Panc1 (cell line): ENCODE measurements at regions not wholly inside any gene's neighbourhood (a gene's known extent, or its start where the extent isn't known, plus 50 kb on each side); places are given as distances from the start of the nearest gene placed in this dataset.

Experiments
- POLR2AphosphoS5 ChIP-seq: IDR thresholded peaks from 2 replicates; pipeline ENCODE4 v1.6.1; 2012; ENCODE audit warnings: mild to moderate bottlenecking, low read depth, low read length, moderate library complexity
- TF ChIP-seq, protein P1 (sequence below): fragments of 450-650 bp; IDR thresholded peaks from 2 replicates; pipeline ENCODE4 v1.5.1; 2017; ENCODE audit warnings: mild to moderate bottlenecking
- TF ChIP-seq, protein P2 (sequence below), 2 experiments: IDR thresholded peaks; 2 replicates each; pipeline ENCODE4 v1.6.1; 2011 to 2012; ENCODE audit warnings: low read depth in 2 of 2, control low read depth in 1 of 2, low read length in 1 of 2, mild to moderate bottlenecking in 1 of 2, moderate library complexity in 1 of 2; ENCODE audit not compliant: insufficient read depth in 1 of 2

DNA sequence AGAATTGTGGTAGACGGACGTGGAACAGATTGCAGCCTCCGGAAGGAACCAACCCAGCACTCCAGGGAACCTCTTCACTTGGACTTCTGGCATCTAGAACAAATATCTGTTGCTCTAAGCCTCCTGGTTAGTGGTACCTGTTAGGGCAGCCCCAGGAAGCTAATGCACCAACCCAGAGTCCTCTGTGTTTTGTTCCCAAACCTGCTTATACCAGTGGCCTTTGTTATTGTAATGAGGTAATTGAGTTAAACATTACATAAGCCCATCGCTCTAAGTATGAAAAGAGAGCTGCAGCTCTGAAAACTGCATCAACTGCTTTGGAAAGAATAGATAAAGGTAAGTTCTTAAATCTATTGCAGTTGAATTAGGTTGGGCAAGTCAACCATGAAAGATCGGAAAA is 516.7 kb downstream of the NPHP4 start:
- TF ChIP-seq, protein P1, sequence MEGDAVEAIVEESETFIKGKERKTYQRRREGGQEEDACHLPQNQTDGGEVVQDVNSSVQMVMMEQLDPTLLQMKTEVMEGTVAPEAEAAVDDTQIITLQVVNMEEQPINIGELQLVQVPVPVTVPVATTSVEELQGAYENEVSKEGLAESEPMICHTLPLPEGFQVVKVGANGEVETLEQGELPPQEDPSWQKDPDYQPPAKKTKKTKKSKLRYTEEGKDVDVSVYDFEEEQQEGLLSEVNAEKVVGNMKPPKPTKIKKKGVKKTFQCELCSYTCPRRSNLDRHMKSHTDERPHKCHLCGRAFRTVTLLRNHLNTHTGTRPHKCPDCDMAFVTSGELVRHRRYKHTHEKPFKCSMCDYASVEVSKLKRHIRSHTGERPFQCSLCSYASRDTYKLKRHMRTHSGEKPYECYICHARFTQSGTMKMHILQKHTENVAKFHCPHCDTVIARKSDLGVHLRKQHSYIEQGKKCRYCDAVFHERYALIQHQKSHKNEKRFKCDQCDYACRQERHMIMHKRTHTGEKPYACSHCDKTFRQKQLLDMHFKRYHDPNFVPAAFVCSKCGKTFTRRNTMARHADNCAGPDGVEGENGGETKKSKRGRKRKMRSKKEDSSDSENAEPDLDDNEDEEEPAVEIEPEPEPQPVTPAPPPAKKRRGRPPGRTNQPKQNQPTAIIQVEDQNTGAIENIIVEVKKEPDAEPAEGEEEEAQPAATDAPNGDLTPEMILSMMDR: no peak
- TF ChIP-seq POLR2AphosphoS5: no peak
- TF ChIP-seq, protein P2, sequence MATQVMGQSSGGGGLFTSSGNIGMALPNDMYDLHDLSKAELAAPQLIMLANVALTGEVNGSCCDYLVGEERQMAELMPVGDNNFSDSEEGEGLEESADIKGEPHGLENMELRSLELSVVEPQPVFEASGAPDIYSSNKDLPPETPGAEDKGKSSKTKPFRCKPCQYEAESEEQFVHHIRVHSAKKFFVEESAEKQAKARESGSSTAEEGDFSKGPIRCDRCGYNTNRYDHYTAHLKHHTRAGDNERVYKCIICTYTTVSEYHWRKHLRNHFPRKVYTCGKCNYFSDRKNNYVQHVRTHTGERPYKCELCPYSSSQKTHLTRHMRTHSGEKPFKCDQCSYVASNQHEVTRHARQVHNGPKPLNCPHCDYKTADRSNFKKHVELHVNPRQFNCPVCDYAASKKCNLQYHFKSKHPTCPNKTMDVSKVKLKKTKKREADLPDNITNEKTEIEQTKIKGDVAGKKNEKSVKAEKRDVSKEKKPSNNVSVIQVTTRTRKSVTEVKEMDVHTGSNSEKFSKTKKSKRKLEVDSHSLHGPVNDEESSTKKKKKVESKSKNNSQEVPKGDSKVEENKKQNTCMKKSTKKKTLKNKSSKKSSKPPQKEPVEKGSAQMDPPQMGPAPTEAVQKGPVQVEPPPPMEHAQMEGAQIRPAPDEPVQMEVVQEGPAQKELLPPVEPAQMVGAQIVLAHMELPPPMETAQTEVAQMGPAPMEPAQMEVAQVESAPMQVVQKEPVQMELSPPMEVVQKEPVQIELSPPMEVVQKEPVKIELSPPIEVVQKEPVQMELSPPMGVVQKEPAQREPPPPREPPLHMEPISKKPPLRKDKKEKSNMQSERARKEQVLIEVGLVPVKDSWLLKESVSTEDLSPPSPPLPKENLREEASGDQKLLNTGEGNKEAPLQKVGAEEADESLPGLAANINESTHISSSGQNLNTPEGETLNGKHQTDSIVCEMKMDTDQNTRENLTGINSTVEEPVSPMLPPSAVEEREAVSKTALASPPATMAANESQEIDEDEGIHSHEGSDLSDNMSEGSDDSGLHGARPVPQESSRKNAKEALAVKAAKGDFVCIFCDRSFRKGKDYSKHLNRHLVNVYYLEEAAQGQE (IDR thresholded peaks at IDR 0.05; ENCODE audit: insufficient read depth in 1 of 2, low read depth in 2 of 2, low read length in 1 of 2): no peak
